DOHH2 (cell line): ENCODE measurements at regions not wholly inside any gene's neighbourhood (a gene's known extent, or its start where the extent isn't known, plus 50 kb on each side); places are given as distances from the start of the nearest gene placed in this dataset.

Experiments used
- EZH2phosphoT487 ChIP-seq: fragments of 200-600 bp; sonication (generic); IDR thresholded peaks from 2 replicates; pipeline ENCODE4 v1.6.1; 2017; ENCODE audit warnings: borderline replicate concordance, mild to moderate bottlenecking, antibody characterized with exemption, low read length, moderate library complexity, mixed read lengths
- TF ChIP-seq, protein P1 (sequence below): fragments of 200-600 bp; sonication (generic); IDR thresholded peaks from one replicate; pipeline ENCODE4 v1.5.1; 2014; ENCODE audit warnings: antibody characterized with exemption, mild to moderate bottlenecking, low read depth, low read length; ENCODE audit not compliant: poor library complexity, severe bottlenecking

DNA sequence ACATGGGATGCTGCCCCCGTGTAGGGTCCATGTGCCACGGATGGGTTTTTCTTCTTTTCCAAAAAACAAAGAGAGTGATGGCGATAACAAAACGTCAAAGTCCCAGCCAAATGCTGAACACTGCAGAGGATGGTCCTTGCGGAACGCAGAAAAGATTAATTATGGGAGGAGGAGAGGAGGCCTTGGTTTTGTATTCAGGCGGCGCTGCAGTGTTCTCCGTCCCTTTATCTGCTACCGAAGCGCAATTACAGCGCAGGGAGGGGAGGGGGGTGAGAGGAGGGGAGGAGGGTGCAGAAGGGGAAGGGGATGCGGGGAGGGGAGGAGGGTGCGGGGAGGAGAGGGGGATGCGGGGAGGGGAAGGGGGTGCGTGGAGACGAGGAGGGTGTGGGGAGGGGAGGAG, 131.8 kb upstream of the PRKCQ start:
- TF ChIP-seq, protein P1, sequence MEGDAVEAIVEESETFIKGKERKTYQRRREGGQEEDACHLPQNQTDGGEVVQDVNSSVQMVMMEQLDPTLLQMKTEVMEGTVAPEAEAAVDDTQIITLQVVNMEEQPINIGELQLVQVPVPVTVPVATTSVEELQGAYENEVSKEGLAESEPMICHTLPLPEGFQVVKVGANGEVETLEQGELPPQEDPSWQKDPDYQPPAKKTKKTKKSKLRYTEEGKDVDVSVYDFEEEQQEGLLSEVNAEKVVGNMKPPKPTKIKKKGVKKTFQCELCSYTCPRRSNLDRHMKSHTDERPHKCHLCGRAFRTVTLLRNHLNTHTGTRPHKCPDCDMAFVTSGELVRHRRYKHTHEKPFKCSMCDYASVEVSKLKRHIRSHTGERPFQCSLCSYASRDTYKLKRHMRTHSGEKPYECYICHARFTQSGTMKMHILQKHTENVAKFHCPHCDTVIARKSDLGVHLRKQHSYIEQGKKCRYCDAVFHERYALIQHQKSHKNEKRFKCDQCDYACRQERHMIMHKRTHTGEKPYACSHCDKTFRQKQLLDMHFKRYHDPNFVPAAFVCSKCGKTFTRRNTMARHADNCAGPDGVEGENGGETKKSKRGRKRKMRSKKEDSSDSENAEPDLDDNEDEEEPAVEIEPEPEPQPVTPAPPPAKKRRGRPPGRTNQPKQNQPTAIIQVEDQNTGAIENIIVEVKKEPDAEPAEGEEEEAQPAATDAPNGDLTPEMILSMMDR: no peak
- no peak for TF ChIP-seq EZH2phosphoT487
